ENCODE measurements at regions not wholly inside any gene's neighbourhood (a gene's known extent, or its start where the extent isn't known, plus 50 kb on each side); places are given as distances from the start of the nearest gene placed in this dataset.

DNA sequence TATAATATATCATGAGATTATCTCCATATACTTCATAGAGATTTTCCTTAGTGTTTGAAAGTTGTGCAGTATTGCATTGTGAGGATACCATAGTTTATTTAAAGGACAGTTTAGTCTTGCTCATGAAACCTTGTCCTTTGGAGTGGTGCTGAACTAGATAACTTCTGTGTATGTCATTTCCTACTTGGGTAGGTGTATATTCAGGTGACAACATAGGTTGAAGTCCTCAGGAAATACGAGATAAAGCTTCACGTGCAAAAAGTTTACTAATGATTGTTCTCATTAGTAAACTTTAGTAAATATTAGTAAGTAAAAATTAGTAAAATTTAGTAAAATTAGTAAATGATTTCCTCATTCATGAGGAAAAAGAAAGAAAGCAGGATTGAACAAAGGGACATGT is 521.3 kb upstream of the LRRC4C start:
- no peak for DNase-seq
- WGBS, 2 donors (ENCODE audit: low coverage in 1 of 2) = 70 to 73% methylated on average over 2 of the region's 2 CpGs

DNA sequence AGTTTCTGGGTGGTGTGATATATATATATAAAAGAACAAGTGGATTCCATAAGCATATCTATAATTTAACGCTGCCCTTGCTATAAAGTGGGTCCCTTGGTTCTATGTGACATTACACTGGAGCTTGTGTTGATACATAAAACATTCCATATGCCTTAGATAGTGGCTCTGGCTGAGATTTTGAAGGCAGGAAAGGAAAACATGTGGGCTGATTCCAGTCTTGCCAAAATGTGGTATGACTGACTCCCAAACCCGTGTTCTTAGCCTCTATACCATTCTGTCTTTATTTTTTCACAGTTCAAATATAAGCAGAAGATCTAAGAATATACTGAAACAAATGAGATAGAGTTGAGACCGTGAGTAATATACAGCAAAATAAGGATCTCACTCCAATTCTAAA is 522.8 kb upstream of the LRRC4C start:
- in situ Hi-C loops (cut with MboI; ENCODE audit: low pct_ligation_motif_present in 1 of 4, low pct_unique_long_range_greater_than_20kb in 1 of 4, low sequenced_read_pairs in 3 of 4) = loop anchor here in 1 of 4 donors (25.0 kb wide), 1 partner anchor 95 kb away; no protein-coding TSS in a partner anchor

More for the DNA sequence above, 521.3 kb upstream of the LRRC4C start:
- Histone ChIP-seq H3K4me1 (no peaks in the 10 kb centered on the region), H3K36me3 (no peaks in the 10 kb centered on the region), H3K27ac (no peak overlapping the region), H3K27me3 (no peaks in the 10 kb centered on the region), H3K4me3 (no peak overlapping the region), H3K9me3 (no peaks in the 10 kb centered on the region)
- intact Hi-C loops (cut with DNase I; ENCODE audit: low total_unique reads) = no loop called here
- in situ Hi-C loops (cut with MboI; ENCODE audit: low pct_ligation_motif_present in 1 of 4, low pct_unique_long_range_greater_than_20kb in 1 of 4, low sequenced_read_pairs in 3 of 4) = loop anchor here in 1 of 4 donors (25.0 kb wide), 1 partner anchor 93 kb away; no protein-coding TSS in a partner anchor
- TF ChIP-seq, protein P1, sequence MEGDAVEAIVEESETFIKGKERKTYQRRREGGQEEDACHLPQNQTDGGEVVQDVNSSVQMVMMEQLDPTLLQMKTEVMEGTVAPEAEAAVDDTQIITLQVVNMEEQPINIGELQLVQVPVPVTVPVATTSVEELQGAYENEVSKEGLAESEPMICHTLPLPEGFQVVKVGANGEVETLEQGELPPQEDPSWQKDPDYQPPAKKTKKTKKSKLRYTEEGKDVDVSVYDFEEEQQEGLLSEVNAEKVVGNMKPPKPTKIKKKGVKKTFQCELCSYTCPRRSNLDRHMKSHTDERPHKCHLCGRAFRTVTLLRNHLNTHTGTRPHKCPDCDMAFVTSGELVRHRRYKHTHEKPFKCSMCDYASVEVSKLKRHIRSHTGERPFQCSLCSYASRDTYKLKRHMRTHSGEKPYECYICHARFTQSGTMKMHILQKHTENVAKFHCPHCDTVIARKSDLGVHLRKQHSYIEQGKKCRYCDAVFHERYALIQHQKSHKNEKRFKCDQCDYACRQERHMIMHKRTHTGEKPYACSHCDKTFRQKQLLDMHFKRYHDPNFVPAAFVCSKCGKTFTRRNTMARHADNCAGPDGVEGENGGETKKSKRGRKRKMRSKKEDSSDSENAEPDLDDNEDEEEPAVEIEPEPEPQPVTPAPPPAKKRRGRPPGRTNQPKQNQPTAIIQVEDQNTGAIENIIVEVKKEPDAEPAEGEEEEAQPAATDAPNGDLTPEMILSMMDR (IDR thresholded peaks at IDR 0.05) = no peak
- TF ChIP-seq EP300 (IDR thresholded peaks at IDR 0.05; ENCODE audit: low read depth) (no peak), POLR2A (IDR thresholded peaks at IDR 0.05) (no peak), POLR2AphosphoS5 (IDR thresholded peaks at IDR 0.05) (no peak)

DNA sequence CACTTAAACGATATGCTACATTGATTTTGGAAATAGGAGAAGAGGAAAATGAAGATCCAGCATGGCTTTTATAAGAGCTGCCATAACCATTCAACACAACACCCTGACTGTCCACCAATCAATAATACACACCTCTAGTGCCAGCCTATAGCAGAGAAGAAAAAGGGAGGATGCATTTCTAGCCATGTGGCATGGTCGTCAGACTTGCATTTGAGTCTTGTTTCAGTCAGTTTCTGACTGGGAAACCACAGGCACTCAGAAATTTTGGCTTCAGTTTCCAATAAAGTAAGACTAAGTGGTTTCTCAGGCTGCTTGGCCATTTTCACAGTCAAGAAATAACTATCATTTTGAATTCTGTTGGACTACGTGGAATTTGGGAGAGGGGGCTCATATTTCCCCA is 523.5 kb upstream of the LRRC4C start:
- Histone ChIP-seq H3K27ac (no peak overlapping the region), H3K4me3 (no peak overlapping the region), H3K9me3 (no peaks in the 10 kb centered on the region), H3K36me3 (no peaks in the 10 kb centered on the region), H3K4me1 (no peaks in the 10 kb centered on the region), H3K27me3 (no peaks in the 10 kb centered on the region)
- DNase-seq = no peak
- TF ChIP-seq EP300 (IDR thresholded peaks at IDR 0.05; ENCODE audit: low read depth) (no peak), POLR2A (IDR thresholded peaks at IDR 0.05) (no peak), POLR2AphosphoS5 (IDR thresholded peaks at IDR 0.05) (no peak)
- TF ChIP-seq, protein P1 (IDR thresholded peaks at IDR 0.05) = no peak
- intact Hi-C loops (cut with DNase I; ENCODE audit: low total_unique reads) = no loop called here
- 60 to 71% methylated on average over 1 to 3 of the region's 3 CpGs for WGBS, 2 donors (ENCODE audit: low coverage in 1 of 2)
- in situ Hi-C loops (cut with MboI; ENCODE audit: low pct_ligation_motif_present in 1 of 4, low pct_unique_long_range_greater_than_20kb in 1 of 4, low sequenced_read_pairs in 3 of 4) = loop anchor here in 1 of 4 donors (25.0 kb wide), 1 partner anchor 96 kb away; no protein-coding TSS in a partner anchor

More for the DNA sequence above, 522.8 kb upstream of the LRRC4C start:
- DNase-seq = no peak
- Histone ChIP-seq H3K27me3 (no peaks in the 10 kb centered on the region), H3K4me3 (no peak overlapping the region), H3K4me1 (no peaks in the 10 kb centered on the region), H3K27ac (no peak overlapping the region), H3K9me3 (no peaks in the 10 kb centered on the region), H3K36me3 (no peaks in the 10 kb centered on the region)
- intact Hi-C loops (cut with DNase I; ENCODE audit: low total_unique reads) = no loop called here
- TF ChIP-seq POLR2AphosphoS5 (IDR thresholded peaks at IDR 0.05) (no peak), POLR2A (IDR thresholded peaks at IDR 0.05) (no peak), EP300 (IDR thresholded peaks at IDR 0.05; ENCODE audit: low read depth) (no peak)
- TF ChIP-seq, protein P1 (IDR thresholded peaks at IDR 0.05) = no peak
- 78 to 90% methylated on average over 3 of the region's 3 CpGs for WGBS, 2 donors (ENCODE audit: low coverage in 1 of 2)

DNA sequence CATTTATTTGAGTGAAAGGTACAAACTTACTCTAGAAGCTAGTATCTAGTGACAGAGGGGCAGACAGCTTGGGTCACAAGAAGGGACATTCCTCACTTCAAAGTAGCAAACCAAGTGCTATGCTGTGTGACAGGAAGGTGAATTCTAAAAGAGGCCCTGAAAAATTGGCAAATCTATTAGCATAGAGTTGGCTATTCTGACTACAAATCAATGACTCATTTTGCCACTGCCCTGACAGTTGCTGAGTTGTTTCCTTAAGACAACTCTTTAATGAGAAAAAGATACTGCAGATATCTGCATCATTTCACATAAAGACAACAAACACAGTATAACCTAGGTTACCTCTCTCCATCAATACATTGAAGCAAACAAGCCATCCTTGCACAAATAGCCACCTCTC is 524.0 kb upstream of the LRRC4C start:
- intact Hi-C loops (cut with DNase I; ENCODE audit: low total_unique reads) (no loop called here), in situ Hi-C loops (cut with MboI; ENCODE audit: low pct_ligation_motif_present in 1 of 4, low pct_unique_long_range_greater_than_20kb in 1 of 4, low sequenced_read_pairs in 3 of 4) (loop anchor here in 1 of 4 donors (25.0 kb wide), 1 partner anchor 96 kb away; no protein-coding TSS in a partner anchor)
- Histone ChIP-seq H3K9me3 (no peaks in the 10 kb centered on the region), H3K27me3 (no peaks in the 10 kb centered on the region), H3K4me1 (no peaks in the 10 kb centered on the region), H3K27ac (no peak overlapping the region), H3K36me3 (no peaks in the 10 kb centered on the region), H3K4me3 (no peak overlapping the region)
- no peak for DNase-seq
- TF ChIP-seq POLR2AphosphoS5 (IDR thresholded peaks at IDR 0.05) (no peak), POLR2A (IDR thresholded peaks at IDR 0.05) (no peak), EP300 (IDR thresholded peaks at IDR 0.05; ENCODE audit: low read depth) (no peak)
- TF ChIP-seq, protein P1 (IDR thresholded peaks at IDR 0.05) = no peak

All from transverse colon (tissue), 4 donors.